Limb (tissue), 2 donors: ENCODE measurements at regions not wholly inside any gene's neighbourhood (a gene's known extent, or its start where the extent isn't known, plus 50 kb on each side); places are given as distances from the start of the nearest gene placed in this dataset.
"Not testable (repeated sequence)": the region's sequence is repeated elsewhere in the genome, so short reads cannot be mapped to it uniquely, and the experiment has no call there.

Experiments
- DNase-seq, 2 donors: peaks; one replicate each; pipeline ENCODE4 v3.0.0-alpha.2; 2016; ENCODE audit errors: extremely low spot score in 2 of 2

DNA sequence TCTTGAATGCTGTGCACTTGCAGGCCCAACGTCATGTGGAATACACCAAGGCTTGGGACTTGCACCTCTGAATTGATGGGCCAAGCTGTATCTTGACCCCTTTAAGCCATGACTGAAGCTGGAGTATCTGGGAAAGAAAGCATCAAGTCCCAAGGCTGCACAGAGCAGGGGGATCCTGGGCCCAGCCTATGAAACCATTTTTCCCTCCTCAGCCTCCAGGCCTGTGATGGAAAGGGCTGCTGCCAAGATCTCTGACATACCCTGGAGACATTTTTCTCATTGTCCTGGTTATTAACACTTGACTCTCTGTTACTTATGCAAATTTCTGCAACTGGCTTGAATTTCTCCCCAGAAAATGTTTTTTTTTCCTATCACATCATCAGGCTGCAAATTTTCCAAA is 174.0 kb upstream of the SNX2 start:
- DNase-seq: no peak

DNA sequence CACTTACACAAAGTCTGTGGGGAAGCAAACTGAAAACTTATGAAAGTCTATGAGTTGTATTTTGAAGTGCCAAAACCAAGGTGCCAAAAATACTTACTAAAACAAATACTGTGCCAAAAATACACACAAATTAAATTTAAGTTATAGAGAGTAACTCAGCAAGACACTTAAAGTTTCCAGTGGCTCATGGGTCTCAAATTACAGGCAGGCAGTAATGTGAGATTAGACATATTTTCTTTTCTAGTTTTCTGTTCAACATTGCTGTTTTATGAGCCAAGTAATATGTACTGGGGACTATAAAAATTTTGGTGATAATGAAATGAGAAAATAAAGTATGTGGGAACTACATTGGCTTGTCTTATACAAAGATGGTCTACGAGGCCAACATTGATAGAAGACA is 172.2 kb upstream of the SNX2 start:
- no peak for DNase-seq

DNA sequence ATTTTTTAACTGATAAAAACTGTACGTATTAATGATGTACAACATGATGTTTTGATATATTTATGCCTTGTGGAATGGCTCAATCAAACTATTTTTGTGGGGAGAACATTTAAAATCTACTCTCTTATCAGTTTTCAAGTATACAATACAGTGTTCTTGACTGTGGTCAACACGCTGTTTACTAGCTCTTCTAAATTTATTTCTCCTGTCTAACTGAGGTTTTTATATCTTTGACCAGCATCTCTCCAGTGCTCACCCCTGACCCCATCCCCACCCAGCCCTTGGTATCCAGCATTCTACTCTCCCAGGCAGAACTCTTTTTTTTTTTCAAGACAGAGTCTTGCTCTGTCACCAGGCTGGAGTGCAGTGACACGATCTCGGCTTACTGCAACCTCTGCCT is 169.6 kb upstream of the SNX2 start:
- no peak for DNase-seq

DNA sequence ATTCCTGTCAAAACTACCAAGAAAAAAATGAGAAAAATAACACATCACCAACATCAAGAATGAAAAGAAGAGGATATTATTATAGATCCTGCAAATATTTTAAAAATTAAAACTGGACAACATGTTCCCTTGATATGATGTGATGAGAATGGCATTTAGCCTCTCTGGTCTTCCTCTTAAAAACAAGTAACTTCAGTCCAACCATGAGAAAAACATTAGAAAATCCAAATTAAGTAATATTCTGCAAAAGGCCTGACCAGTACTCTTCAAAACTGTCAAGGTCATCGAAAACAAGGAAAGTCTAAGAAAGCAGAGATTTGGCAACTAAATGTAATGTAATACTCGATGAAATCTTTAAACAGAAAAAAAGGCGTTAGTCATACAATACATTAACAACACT is 167.1 kb upstream of the SNX2 start:
- DNase-seq: no peak

- no peak for DNase-seq
Observed at GRCh38 chr5:122608222-122608621, 166.7 kb upstream of the SNX2 start.

- no peak for DNase-seq
Observed at GRCh38 chr5:122611406-122611805, 163.5 kb upstream of the SNX2 start.

DNA sequence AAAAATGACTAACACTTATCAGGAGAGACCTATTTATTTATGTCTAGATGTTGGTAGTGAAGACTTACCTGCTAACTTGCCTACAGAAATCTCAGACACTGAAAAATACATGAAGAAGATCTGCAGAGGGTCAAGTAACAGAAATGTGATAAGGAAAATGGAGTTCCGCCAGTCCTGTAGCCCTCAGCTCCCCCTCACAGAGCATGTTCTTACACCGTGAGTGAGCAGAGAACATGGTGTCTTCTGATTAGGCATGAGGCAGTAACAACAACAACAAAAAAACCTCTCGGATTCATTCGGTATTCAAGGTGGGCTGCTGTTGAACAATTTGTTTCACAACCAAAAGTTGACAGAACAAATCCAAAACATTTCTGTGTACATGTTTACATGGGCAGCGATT is 162.0 kb upstream of the SNX2 start:
- DNase-seq: no peak

- DNase-seq: no peak
Observed at GRCh38 chr5:122615146-122615545, 159.7 kb upstream of the SNX2 start.

GRCh38 chr5:122615832-122616231 is 159.0 kb upstream of the SNX2 start:
- DNase-seq: no peak

GRCh38 chr5:122618046-122618445 is 156.8 kb upstream of the SNX2 start:
- not testable (repeated sequence) for DNase-seq

GRCh38 chr5:122620768-122621167 is 154.1 kb upstream of the SNX2 start:
- DNase-seq: not testable (repeated sequence)

GRCh38 chr5:122628714-122629113 is 146.2 kb upstream of the SNX2 start:
- DNase-seq: not testable (repeated sequence)

DNA sequence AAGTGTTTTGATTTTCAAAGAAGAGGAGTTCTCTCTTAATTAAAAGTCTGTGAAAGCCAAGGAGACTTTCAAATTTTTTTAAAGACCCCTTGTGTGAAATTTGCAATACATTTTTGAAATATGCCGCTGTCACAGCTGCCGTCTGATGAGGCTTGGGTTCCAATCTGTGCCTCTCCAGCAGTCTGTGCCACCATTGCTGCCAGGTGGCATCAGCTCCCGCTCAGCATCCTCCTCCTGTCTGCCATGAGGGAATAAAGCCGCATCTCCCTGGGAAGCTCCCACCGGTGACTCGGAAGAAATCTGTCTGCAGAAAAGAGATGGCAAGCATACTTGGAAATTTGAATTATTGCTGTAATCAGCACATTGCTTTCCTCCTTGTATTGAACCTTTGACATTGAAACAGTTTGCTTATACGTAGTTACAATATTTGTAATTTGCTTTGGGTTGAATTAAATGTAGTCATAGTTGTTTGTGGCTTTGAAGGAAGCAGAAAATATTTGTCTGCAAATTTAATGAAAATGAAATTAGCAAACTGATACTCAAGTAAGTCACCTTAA is 145.7 kb upstream of the SNX2 start:
- DNase-seq: no peak

DNA sequence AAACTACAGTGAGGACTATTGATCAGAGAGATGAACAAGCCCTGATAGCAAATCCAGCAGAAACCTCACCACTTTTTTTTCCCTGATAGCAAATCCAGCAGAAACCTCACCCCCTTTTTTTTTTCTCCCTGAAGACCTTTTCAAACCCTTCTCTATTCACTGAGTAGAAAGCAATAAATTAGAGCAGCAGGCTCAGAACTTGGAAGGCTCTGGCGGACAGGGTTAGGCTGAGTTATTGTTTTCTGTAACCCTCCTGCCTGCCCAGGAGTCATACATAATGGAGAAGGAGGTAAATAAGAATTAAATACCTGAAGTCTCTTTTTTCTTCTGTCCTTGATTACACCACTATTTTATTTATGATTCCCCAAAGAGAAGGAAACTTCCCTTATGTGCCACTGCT is 136.3 kb upstream of the SNX2 start:
- no peak for DNase-seq

GRCh38 chr5:122639033-122639432 is 135.8 kb upstream of the SNX2 start:
- no peak for DNase-seq

GRCh38 chr5:122639864-122640263 is 135.0 kb upstream of the SNX2 start:
- no peak for DNase-seq

- DNase-seq: no peak
Observed at GRCh38 chr5:122649080-122649479, 125.8 kb upstream of the SNX2 start.

GRCh38 chr5:122653087-122654017 is 121.5 kb upstream of the SNX2 start:
- DNase-seq: peak in 1 of 2 donors; percentile 13

- DNase-seq: no peak
Observed at GRCh38 chr5:122656160-122656559, 118.7 kb upstream of the SNX2 start.

DNA sequence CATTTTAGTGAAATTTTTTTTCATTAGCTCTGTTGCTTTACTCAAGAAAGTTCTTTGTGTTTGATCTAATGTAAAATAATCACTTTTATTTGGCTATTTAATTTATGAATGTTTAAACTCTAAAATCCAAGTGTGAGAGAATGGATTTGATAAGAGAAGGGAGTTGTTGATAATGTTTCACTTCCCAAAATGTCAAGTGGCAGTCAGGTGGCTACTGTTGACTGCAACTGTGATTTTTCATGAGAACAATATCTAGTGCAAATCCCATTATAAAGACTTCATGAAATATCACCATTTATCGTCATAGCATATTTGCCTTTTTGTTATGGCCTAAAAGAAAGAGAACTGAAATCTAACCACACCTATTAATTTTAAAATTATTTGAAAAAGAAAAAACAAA is 118.3 kb upstream of the SNX2 start:
- no peak for DNase-seq

DNA sequence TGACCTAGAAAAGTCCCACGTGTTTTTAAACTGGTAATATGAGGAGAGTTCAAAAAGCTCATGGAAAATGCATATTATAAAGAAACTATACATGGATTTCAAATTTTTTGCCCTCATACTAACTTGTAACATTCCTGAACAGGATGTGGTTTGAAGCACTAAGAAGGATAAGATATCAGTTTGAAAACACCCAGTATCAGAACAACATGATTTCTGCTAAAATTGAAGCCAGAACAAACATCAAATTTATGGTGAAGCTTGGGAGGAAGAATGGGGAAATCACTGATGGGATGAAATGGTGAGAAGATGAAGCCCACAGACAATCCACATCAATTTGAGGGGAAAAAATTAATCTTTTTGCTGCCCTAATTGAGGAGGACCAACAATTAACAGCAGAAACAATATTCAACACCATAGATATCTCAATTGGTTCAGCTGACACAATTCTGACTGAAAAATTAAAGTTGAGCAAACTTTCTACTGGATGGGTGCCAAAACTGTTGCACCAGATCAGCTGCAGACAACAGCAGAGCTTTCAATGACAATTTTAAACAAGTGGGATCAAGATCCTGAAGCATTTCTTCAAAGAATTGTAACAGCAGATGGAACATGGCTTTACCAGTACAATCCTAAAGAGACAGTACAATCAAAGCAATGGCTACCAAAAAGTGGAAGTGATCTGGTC is 113.2 kb upstream of the SNX2 start:
- DNase-seq: no peak

- no peak for DNase-seq
Observed at GRCh38 chr5:122665051-122665450, 109.8 kb upstream of the SNX2 start.

- no peak for DNase-seq
Observed at GRCh38 chr5:122668552-122668951, 106.3 kb upstream of the SNX2 start.
